GM23338 (cell line): ENCODE measurements at regions not wholly inside any gene's neighbourhood (a gene's known extent, or its start where the extent isn't known, plus 50 kb on each side); places are given as distances from the start of the nearest gene placed in this dataset.

Experiments
- CREB1 ChIP-seq: fragments of 250-450 bp; sonication (Bioruptor Pico); IDR thresholded peaks from 2 replicates; pipeline ENCODE4 v1.5.0; 2020; ENCODE audit warnings: low read depth, mild to moderate bottlenecking, moderate library complexity
- EZH2phosphoT487 ChIP-seq: fragments of 200-600 bp; sonication (generic); IDR thresholded peaks from one replicate; pipeline ENCODE4 v1.8.1; 2018; ENCODE audit warnings: antibody characterized with exemption; ENCODE audit not compliant: unreplicated experiment
- ZNF114 ChIP-seq: fragments of 250-450 bp; sonication (Bioruptor Pico); IDR thresholded peaks from 2 replicates; pipeline ENCODE4 v1.5.0; 2020; ENCODE audit warnings: mild to moderate bottlenecking, moderate library complexity
- ZNF462 ChIP-seq: fragments of 250-450 bp; sonication (Bioruptor Pico); IDR thresholded peaks from 2 replicates; pipeline ENCODE4 v1.5.0; 2020; ENCODE audit warnings: mild to moderate bottlenecking, moderate library complexity
- TF ChIP-seq, protein P1 (sequence below): IDR thresholded peaks from one replicate; pipeline ENCODE4 v1.6.1; 2018; ENCODE audit warnings: antibody characterized with exemption; ENCODE audit not compliant: unreplicated experiment

DNA sequence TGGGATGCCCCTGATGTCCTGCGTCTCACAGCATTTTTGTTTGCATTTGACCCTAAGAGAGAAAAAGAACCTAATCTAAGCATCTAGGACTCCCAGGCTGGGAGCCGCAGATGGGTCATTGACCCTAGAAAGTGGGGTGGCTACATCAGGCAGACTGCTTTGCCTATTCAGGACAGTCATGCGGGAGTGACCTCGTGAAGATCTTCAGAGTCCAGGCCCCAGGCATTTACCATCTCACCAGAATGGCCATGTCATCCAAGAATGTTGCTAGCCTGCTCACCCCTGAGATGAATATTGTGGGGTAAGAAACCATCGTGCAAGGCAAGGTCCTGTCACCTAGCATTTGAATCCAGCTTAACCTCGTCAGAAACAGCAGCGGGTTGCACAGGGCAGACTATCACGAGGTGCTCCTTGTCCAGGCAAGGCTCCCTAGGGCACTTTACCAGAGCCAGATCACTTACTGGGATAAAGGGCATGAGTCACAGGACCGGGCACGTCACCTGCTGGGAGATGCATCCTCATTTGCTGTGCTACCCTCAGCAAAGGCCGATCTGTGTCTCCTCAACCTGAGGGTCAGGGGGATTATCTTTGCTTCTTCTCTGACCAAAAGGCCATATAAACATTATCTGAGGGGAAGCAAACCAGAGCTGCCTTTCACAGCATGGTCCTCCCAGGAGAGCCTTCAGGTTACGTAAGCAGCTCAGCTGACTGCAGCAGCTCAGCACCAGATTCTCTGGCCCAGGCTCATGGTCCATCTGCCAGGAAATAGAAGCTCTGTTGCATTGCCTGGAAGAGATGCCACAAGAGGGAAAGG lies 162.3 kb downstream of the ACKR3 start (continued):
- TF ChIP-seq ZNF462 (CRISPR knock-in tag) (no peak), ZNF114 (no peak), CREB1 (CRISPR knock-in tag) (no peak), EZH2phosphoT487 (no peak)
- TF ChIP-seq, protein P1, sequence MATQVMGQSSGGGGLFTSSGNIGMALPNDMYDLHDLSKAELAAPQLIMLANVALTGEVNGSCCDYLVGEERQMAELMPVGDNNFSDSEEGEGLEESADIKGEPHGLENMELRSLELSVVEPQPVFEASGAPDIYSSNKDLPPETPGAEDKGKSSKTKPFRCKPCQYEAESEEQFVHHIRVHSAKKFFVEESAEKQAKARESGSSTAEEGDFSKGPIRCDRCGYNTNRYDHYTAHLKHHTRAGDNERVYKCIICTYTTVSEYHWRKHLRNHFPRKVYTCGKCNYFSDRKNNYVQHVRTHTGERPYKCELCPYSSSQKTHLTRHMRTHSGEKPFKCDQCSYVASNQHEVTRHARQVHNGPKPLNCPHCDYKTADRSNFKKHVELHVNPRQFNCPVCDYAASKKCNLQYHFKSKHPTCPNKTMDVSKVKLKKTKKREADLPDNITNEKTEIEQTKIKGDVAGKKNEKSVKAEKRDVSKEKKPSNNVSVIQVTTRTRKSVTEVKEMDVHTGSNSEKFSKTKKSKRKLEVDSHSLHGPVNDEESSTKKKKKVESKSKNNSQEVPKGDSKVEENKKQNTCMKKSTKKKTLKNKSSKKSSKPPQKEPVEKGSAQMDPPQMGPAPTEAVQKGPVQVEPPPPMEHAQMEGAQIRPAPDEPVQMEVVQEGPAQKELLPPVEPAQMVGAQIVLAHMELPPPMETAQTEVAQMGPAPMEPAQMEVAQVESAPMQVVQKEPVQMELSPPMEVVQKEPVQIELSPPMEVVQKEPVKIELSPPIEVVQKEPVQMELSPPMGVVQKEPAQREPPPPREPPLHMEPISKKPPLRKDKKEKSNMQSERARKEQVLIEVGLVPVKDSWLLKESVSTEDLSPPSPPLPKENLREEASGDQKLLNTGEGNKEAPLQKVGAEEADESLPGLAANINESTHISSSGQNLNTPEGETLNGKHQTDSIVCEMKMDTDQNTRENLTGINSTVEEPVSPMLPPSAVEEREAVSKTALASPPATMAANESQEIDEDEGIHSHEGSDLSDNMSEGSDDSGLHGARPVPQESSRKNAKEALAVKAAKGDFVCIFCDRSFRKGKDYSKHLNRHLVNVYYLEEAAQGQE: no peak
